Hematopoietic multipotent progenitor cell treated with erythropoietin and hydrocortisone succinate and interleukin-3 and kit ligand, for 6 days (in vitro differentiated cells): ENCODE measurements at regions not wholly inside any gene's neighbourhood (a gene's known extent, or its start where the extent isn't known, plus 50 kb on each side); places are given as distances from the start of the nearest gene placed in this dataset.

Source experiments
- DNase-seq: peaks from one replicate; pipeline ENCODE4 v3.0.0-alpha.2; 2015

DNA sequence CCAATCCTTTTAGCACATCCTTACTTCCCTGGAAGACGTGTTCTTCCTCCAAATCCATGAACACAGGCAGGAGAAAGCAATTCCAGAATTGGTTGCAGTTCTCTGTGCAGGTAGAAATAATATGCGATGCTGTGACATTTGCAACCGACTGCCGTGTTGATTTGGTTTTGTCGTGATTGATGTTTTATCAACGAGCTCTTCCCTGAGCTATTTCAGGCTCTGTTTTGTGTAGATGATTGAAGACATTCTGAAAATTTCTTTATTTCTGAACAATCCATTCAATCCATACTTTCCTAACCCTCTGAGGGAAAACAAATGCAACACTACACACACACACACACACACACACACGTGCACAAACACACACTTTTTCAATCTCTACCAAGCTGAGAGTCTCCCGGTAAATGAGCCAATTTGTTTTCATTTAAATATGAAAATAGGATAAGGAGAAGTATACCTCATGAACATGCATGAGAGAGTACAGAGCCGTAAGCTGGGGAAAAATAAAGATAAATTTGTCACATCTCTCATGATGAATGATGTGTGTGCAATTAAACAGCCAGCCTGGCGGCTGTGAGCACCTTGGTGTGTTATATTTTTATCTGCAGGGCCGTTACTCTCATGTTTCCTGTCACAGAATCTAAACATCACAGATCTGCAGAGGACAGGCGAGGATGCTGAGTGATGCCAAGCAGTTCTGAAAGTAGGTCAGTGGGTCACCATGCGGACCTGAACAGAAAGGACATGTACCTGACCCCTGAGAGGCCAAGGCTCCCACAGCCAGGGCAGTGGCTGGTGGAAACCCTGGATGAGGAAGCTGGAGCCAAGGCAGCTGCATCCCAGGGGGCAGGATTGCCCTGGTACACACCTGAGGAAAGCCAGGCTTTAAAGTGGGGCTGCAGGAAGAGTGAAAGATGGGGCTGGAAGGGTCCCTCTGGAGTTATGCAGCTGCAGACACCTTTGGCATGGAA is 64.8 kb downstream of the PDCL3 start:
- no peak for DNase-seq

- no peak for DNase-seq
These were observed 65.7 kb downstream of the PDCL3 start for GRCh38 chr2:100628506-100628905.

DNA sequence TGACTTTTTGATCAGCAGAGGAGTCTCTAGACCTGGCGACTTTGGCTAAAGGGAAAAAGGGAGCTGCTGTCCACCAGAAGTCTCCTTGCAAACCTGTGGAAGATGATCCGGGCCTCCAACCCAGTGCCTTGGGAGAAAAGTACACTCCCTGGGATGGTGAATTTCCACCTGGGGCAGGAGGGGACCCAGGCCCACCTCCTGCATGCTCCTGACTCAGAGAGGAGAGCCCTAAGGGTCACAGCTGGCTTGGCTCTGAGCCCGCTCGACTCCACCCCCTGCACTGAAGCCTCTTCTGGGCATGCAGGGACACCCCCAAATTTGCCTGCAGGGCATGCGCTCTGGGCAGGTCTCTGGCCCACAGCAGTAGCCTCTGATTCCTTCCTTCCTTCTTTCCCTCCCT is 66.5 kb downstream of the PDCL3 start:
- no peak for DNase-seq

DNA sequence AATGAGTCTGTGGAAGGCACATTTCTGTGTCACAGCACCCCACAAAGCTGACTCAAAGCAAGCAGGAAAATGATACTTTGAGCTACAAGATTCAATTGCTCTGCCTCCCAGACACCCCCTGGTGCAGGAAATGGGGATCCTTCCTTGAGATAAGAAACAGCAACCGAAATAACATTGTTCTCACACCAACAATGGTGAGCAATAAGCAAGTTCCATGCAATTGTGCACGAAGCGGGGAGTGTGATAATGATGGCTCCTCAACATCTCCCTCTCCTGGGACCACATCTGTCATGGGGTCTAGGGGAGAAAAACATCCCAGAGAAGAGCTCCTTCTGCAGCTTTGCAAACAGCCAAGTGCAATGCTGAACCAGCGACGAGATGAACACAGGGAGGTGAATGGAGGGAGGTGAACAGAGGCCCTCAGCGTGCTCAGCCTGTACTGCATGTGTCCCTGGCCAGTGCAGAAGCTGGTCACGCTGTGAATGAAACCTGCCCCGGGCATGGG is 67.7 kb downstream of the PDCL3 start:
- no peak for DNase-seq

- no peak for DNase-seq
These were observed 69.2 kb downstream of the PDCL3 start for GRCh38 chr2:100632037-100632436.

DNA sequence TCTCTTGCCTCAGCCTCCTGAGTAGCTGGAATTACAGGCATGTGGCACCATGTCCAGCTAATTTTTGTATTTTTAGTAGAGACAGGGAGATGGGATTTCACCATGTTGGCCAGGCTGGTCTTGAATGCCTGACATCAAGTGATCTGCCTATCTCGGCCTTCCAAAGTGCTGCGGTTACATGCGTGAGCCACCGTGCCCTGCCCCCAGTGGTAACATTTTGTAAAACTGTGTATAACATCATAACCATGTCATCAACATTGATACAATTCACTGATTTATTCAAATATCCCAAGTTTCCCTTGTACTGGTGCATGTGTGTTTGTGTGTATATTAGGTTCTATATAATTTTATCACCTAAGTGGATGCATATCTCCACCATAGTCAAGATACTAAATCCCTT is 70.0 kb downstream of the PDCL3 start:
- DNase-seq: no peak

DNA sequence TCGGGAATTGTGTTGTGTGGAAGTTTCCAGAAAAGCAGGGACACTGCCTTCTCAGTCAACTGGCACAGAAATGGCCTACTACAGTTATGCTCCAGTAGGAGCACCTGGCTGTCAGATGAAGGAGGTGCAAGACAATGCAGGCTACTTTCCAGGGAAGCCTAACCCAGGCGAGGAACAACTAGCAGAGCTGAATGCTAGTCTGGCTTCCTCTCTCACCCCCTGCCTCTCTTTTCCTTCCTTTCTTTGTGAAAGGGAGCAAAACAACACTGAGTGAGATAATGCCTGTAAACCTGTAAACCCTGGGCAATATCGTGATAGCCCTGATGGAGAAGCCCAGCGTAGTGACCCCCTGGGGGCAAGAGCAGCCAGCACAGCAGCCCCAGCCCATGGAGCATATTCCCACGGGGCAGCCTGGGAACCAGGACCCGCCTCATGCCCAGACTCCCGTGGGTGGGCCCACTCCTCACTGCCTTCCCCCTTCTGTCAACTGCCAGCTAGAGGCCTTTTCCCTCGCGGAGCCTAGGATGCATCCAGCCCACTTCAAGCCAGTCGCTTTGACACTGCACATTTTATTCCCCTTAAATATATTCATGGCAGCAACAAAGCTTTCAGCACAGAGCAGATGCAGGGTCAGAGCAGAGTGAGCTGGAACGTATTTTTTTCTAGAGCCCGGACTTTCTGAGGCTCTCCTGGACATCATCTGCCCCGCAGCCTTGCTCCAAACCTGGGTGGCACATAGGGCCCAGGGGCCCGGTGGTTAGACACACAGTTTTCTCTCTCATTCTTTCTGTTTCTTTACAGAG is 77.0 kb downstream of the PDCL3 start:
- no peak for DNase-seq

GRCh38 chr2:100640431-100641124 is 77.8 kb downstream of the PDCL3 start:
- no peak for DNase-seq

DNA sequence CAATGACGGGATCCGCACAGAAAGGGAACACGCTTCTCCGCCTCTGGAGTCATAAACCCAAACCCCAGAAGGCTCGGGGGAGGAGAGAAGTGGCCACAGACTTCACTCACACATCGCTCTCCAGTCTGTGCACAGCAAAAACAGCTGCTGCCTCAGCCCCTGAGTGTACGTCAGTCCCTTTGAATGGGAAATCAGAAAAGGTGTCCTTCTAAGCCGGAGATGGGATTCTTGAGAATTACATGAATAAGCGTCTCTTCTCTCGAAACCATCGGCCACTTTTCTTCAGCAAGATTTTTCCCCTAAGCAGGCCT is 78.3 kb downstream of the PDCL3 start:
- no peak for DNase-seq

- DNase-seq: no peak
These were observed 79.6 kb downstream of the PDCL3 start for GRCh38 chr2:100642425-100642824.

GRCh38 chr2:100643467-100643866 is 80.7 kb downstream of the PDCL3 start:
- no peak for DNase-seq

DNA sequence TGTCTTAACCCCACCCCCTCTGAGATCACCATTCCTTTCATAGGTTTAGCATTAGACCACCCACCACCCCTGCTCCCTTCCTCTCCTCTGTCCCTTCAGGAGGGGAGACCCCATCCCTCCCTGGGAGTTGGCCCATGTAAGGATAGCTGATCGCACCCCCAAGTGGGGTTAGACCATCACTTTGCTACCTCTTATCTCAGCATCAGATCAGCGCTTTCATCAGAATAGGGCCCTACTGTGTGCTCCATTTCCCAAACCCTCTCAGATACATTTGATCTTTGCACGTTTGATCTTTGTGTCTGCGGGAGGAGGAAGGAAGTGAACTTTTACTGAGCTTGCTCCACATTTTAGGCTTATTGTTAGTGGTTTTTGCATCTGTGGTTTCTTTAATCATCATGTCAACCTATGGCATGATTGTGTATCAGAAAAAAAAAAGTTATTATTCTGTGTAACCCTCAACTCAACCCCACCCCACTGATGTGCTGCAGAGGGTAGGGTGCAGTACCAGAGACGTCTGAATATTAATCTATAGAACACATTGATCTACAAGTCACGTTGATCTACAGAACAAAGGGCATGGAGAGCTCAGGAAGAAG is 81.2 kb downstream of the PDCL3 start:
- DNase-seq: no peak

GRCh38 chr2:100645695-100646429 is 83.1 kb downstream of the PDCL3 start:
- DNase-seq: no peak

- DNase-seq: no peak
These were observed 84.9 kb downstream of the PDCL3 start for GRCh38 chr2:100647709-100648108.

DNA sequence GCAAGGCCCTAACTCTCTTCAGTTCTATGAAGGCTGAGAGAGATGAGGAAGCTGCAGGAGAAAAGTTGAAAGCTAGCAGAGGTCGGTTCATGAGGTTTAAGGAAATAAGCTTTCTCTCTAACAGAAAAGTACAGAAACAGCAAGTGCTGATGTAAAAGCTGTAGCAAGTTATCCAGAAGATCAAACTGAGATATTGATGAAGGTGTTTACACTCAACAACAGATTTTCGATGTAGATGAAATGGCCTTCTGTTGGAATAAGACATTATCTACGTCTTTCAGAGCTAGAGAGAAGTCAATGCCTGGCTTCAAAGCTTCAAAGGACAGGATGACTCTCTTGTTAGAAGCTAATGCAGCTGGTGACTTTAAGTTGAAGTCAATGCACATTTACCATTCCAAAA is 87.4 kb downstream of the PDCL3 start:
- no peak for DNase-seq

- DNase-seq: no peak
These were observed 90.7 kb downstream of the PDCL3 start for GRCh38 chr2:100653449-100654035.

- no peak for DNase-seq
These were observed 91.8 kb downstream of the PDCL3 start for GRCh38 chr2:100654611-100655010.

- no peak for DNase-seq
These were observed 92.7 kb downstream of the PDCL3 start for GRCh38 chr2:100655446-100655845.

- DNase-seq: no peak
These were observed 93.2 kb downstream of the PDCL3 start for GRCh38 chr2:100655936-100656534.

DNA sequence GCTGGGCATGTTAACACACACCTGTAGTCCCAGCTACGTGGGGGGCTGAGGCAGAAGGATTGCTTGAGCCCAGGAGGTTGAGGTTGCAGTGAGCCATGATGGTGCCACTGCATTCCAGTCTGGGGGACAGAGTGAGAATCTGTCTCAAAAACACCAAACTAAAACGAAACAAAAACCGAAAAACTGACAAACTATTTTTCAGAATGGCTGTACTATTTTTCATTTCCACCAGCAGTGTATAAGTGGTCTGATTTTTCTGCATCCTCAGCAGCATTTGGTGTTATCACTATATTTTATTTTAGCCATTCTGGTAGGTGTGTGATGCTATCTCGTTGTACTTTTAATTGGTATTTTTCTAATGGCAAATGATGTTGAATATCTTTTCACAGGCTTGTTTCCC is 95.2 kb downstream of the PDCL3 start:
- DNase-seq: no peak

DNA sequence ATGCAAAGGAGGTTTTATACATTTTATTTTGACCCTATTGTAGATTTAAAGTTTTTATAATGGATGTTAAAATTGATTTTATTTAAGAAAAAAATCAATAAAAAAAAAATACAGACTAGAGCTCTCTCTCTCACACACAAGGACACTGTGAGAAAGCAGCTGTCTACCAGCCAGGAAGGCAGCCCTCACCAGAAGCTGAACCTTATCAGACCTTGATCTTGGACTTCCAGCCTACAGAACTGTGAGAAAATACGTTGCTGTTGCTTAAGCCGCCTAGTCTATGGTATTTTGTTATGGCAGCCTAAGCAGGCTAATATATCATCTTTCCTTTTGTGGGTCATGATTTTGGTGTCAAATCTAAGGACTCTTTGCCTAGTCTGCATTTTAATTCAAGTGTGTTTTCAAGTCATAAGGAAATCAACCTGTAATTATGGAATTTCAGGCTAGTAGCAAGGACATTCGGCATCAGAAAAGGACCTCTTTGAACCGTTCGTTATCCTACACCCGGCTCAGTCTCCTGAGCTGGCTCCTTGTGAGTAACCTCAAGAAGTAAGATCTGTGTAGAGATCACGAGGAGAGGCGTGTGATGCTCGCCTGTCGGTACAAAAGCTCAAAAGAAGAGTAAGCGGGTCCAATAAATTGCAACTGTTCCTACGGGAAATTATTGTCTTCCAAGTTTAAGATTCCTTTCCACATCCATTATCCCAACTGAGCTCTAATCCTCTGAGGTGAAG is 98.2 kb downstream of the PDCL3 start:
- DNase-seq: no peak
